Right lobe of liver (tissue), 6 donors: ENCODE measurements at regions not wholly inside any gene's neighbourhood (a gene's known extent, or its start where the extent isn't known, plus 50 kb on each side); places are given as distances from the start of the nearest gene placed in this dataset.

ENCODE experiments used
- ATAC-seq, 4 donors: fragments of 200-7000 bp; cut with Tn5 transposase; one replicate each; pipeline ENCODE4 v1.9.1; 2020; ENCODE audit warnings: mild to moderate bottlenecking in 4 of 4, moderate library complexity in 4 of 4
- DNase-seq, 3 donors: peaks; one replicate each; pipeline ENCODE4 v3.0.0-alpha.2; 2020
- H3K27ac ChIP-seq, 3 donors: fragments of 200-600 bp; one replicate each; pipeline ENCODE4 v1.8.0; 2022
- H3K27me3 ChIP-seq, 2 donors: fragments of 200-600 bp; one replicate each; pipeline ENCODE4 v1.8.0; 2022
- H3K36me3 ChIP-seq, 4 donors: fragments of 200-600 bp; sonication (generic) in 1 of 4; one replicate each; pipeline versions ENCODE4 v1.5.1 to v1.8.0; 2017 to 2022; ENCODE audit warnings: control low read depth in 1 of 4
- H3K4me1 ChIP-seq, 4 donors: fragments of 200-600 bp; sonication (generic) in 1 of 4; one replicate each; pipeline versions ENCODE4 v1.5.1 to v1.8.0; 2017 to 2022; ENCODE audit warnings: control low read depth in 1 of 4
- H3K4me3 ChIP-seq, 3 donors: fragments of 200-600 bp; one replicate each; pipeline ENCODE4 v1.8.0; 2022
- H3K9me3 ChIP-seq, 4 donors: fragments of 200-600 bp; sonication (generic) in 1 of 4; one replicate each; pipeline versions ENCODE4 v1.5.1 to v1.8.0; 2017 to 2022; ENCODE audit warnings: control low read depth in 1 of 4
- CTCF ChIP-seq, 4 donors: fragments of 200-600 bp in 3 of 4; fragments of 450-650 bp in 1 of 4; IDR thresholded peaks; one replicate each; pipeline versions ENCODE4 v1.5.1 to v1.8.0; 2016 to 2022; ENCODE audit warnings: antibody characterized with exemption in 4 of 4, mild to moderate bottlenecking in 2 of 4
- POLR2A ChIP-seq: fragments of 450-650 bp; IDR thresholded peaks from one replicate; pipeline ENCODE4 v1.6.1; 2017; ENCODE audit warnings: antibody characterized with exemption, mild to moderate bottlenecking
- WGBS: methylation state at CpG from one replicate; pipeline ENCODE4 v1.1.6; 2018; ENCODE audit warnings: low coverage, low lambda C conversion rate; ENCODE audit not compliant: insufficient coverage; ENCODE audit errors: missing lambda C conversion rate; 5-methylcytosine and 5-hydroxymethylcytosine counted together
- intact Hi-C, 2 donors: fragments of 100-400 bp; cut with DNase I; formaldehyde crosslinking; loops; one replicate each; pipeline versions ENCODE4 v1.11.2 to v1.14.1; 2022
- donor health status: DM: no; HTN: yes; CAD: no.
- donor health status: DM: no; HTN: no; CAD: no.
- donor health status: DM: no; HTN: no; CAD: no.
- donor health status: DM: no; HTN: yes; CAD: no.
- donor health status: DM: no; HTN: yes; CAD: no.

GRCh38 chr20:11275740-11276139 is 601.9 kb upstream of the JAG1 start:
- no peaks in the 10 kb centered on the region for H3K9me3 ChIP-seq
- no peak overlapping the region for H3K4me3 ChIP-seq
- no peaks in the 10 kb centered on the region for H3K36me3 ChIP-seq
- DNase-seq, result no peak
- no peak for ATAC-seq
- 73% methylated on average over 2 of the region's 2 CpGs for WGBS
- intact Hi-C loops, result no loop called here
- no peaks in the 10 kb centered on the region for H3K27me3 ChIP-seq
- no peak overlapping the region for H3K27ac ChIP-seq
- no peaks in the 10 kb centered on the region for H3K4me1 ChIP-seq
- TF ChIP-seq CTCF (IDR thresholded peaks at IDR 0.05), result no peak
- TF ChIP-seq POLR2A, result no peak

- Histone ChIP-seq H3K9me3 (no peaks in the 10 kb centered on the region), H3K4me1 (no peaks in the 10 kb centered on the region), H3K36me3 (no peaks in the 10 kb centered on the region), H3K27me3 (no peaks in the 10 kb centered on the region), H3K4me3 (no peak overlapping the region), H3K27ac (no peak overlapping the region)
- no peak for DNase-seq
- TF ChIP-seq CTCF (IDR thresholded peaks at IDR 0.05) (no peak), POLR2A (no peak)
- intact Hi-C loops, result no loop called here
- no peak for ATAC-seq
- 33% methylated on average over 1 of the region's 1 CpG for WGBS
These were observed 603.4 kb upstream of the JAG1 start for GRCh38 chr20:11277170-11277569.

GRCh38 chr20:11277858-11278257 is 604.1 kb upstream of the JAG1 start:
- TF ChIP-seq CTCF (IDR thresholded peaks at IDR 0.05) (no peak), POLR2A (no peak)
- Histone ChIP-seq H3K9me3 (no peaks in the 10 kb centered on the region), H3K27ac (no peak overlapping the region), H3K4me1 (no peaks in the 10 kb centered on the region), H3K36me3 (no peaks in the 10 kb centered on the region), H3K4me3 (no peak overlapping the region), H3K27me3 (no peaks in the 10 kb centered on the region)
- intact Hi-C loops, result no loop called here
- 50% methylated on average over 4 of the region's 4 CpGs for WGBS
- ATAC-seq, result no peak
- no peak for DNase-seq

- TF ChIP-seq POLR2A (no peak), CTCF (IDR thresholded peaks at IDR 0.05) (no peak)
- Histone ChIP-seq H3K36me3 (no peaks in the 10 kb centered on the region), H3K9me3 (no peaks in the 10 kb centered on the region), H3K27me3 (no peaks in the 10 kb centered on the region), H3K4me3 (no peak overlapping the region), H3K27ac (no peak overlapping the region), H3K4me1 (no peaks in the 10 kb centered on the region)
- no peak for DNase-seq
- intact Hi-C loops, result no loop called here
- no peak for ATAC-seq
- WGBS, result 67% methylated on average over 2 of the region's 2 CpGs
These were observed 604.7 kb upstream of the JAG1 start for GRCh38 chr20:11278461-11278860.

- ATAC-seq (no peak), DNase-seq (no peak)
- TF ChIP-seq POLR2A (no peak), CTCF (IDR thresholded peaks at IDR 0.05) (no peak)
- Histone ChIP-seq H3K4me1 (no peaks in the 10 kb centered on the region), H3K9me3 (no peaks in the 10 kb centered on the region), H3K27ac (no peak overlapping the region), H3K4me3 (no peak overlapping the region), H3K36me3 (no peaks in the 10 kb centered on the region), H3K27me3 (no peaks in the 10 kb centered on the region)
- intact Hi-C loops, result no loop called here
- WGBS, result 76% methylated on average over 3 of the region's 3 CpGs
These were observed 607.4 kb upstream of the JAG1 start for GRCh38 chr20:11281240-11281639.
